ENCODE measurements at regions not wholly inside any gene's neighbourhood (a gene's known extent, or its start where the extent isn't known, plus 50 kb on each side); places are given as distances from the start of the nearest gene placed in this dataset.

DNA sequence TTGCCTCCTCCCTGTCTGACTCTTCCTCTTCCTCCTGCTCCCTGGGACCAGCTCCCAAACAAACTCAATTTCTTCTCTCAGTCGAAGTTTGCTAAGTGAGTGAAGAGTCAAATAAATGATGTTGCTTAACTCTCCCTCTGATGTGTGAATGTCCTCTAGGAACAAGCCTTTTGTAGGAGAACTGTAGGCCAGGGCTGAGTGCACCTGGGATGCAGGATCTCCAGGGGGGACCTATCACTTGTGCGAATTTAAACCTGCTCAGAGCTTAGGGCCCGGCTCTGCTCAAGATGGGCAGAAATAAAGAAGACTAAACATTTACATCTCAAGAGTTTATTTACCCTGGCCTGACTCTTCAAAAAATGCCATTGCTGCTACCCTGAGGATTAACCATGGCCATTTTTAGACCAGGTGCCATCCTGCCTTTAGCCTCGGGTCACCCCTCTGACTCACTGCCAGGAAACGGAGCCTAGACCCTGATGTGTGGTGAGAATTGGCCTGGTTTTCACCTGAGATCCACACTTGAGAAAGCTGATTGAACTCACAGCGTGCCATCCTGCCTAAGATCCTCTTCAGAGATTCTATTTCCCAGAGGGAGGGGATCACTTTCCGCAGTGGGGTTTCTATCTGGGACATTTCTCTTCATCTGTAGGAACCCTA is 63.6 kb upstream of the CD93 start (continued):
- TF ChIP-seq ZNF529 (tag by site-specific recombination; IDR thresholded peaks at IDR 0.05; ENCODE audit: insufficient replicate concordance), result no peak
- no peak for TF ChIP-seq ZNF391 (tag by site-specific recombination; IDR thresholded peaks at IDR 0.05; ENCODE audit: borderline replicate concordance, low read depth)
- TF ChIP-seq GLI4 (tag by site-specific recombination; IDR thresholded peaks at IDR 0.05), result no peak
- TF ChIP-seq SP2 (tag by site-specific recombination; IDR thresholded peaks at IDR 0.05), result no peak
- no peak for TF ChIP-seq ZNF221 (tag by site-specific recombination; IDR thresholded peaks at IDR 0.05; ENCODE audit: borderline replicate concordance)
- no peak for TF ChIP-seq KLF7 (tag by site-specific recombination; IDR thresholded peaks at IDR 0.05; ENCODE audit: borderline replicate concordance)
- no peak for TF ChIP-seq ZSCAN23 (tag by site-specific recombination; IDR thresholded peaks at IDR 0.05)
- TF ChIP-seq, protein P1, sequence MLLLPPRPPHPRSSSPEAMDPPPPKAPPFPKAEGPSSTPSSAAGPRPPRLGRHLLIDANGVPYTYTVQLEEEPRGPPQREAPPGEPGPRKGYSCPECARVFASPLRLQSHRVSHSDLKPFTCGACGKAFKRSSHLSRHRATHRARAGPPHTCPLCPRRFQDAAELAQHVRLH (tag by site-specific recombination; IDR thresholded peaks at IDR 0.05), result no peak

DNA sequence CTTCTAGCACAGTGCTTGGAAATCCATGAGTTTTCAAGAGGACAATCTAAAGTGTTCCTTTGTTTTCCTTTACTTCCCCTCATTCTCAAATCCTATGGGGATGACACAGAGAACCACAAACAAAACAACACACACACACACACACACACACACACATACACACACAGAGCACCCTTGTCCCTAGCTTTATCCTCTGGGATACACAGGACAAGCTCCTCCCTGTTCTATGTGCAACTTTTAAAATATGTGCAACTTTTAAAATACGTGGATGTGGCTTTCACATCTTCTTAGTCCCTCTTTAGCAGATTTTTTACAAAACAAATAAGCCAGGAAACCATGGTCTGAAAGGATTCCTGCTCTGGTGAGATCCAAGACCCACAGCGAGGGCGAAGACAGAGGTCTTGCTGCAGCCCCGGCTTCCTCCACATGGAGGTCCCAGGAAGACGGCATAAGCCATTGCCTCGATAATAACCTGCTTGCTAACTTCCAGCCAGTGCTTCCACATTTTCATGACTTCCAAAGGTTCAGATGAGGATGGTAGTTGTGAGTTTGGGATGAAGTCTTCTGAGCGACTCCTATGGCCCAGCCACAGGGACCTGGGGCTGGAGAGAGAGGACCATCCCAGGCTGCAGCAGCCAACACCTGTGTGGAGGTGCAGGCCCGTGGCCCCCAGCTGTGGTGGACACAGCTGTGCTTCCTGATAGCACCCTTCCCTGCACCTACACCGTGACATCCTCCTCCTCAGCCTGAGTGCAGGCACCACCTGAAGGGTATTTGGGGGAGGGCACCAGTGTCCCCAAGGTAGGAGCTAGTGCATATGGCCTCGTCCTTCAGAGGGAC is 62.8 kb upstream of the CD93 start:
- no peak overlapping the region for H3K4me3 ChIP-seq (ENCODE audit: low read depth, low read length)
- no peaks in the 10 kb centered on the region; the same call in 1 of the 2 replicates for H3K4me1 ChIP-seq (ENCODE audit: control insufficient read depth, insufficient read depth, low read length)
- no peaks in the 10 kb centered on the region for H3K36me3 ChIP-seq (ENCODE audit: control insufficient read depth in 2 of 2, insufficient read depth in 1 of 2, low read length in 2 of 2)
- POLR2A ChIA-PET, result no interaction called here
- CTCF ChIA-PET, result no interaction called here
- no peaks in the 10 kb centered on the region for H3K9me3 ChIP-seq (ENCODE audit: control insufficient read depth, insufficient read depth, low read depth, low read length)
- no peak for TF ChIP-seq ZNF37A (tag by site-specific recombination; IDR thresholded peaks at IDR 0.05)
- H3K27ac ChIP-seq (ENCODE audit: extremely low read depth, low read depth, low read length), result no peak overlapping the region

DNA sequence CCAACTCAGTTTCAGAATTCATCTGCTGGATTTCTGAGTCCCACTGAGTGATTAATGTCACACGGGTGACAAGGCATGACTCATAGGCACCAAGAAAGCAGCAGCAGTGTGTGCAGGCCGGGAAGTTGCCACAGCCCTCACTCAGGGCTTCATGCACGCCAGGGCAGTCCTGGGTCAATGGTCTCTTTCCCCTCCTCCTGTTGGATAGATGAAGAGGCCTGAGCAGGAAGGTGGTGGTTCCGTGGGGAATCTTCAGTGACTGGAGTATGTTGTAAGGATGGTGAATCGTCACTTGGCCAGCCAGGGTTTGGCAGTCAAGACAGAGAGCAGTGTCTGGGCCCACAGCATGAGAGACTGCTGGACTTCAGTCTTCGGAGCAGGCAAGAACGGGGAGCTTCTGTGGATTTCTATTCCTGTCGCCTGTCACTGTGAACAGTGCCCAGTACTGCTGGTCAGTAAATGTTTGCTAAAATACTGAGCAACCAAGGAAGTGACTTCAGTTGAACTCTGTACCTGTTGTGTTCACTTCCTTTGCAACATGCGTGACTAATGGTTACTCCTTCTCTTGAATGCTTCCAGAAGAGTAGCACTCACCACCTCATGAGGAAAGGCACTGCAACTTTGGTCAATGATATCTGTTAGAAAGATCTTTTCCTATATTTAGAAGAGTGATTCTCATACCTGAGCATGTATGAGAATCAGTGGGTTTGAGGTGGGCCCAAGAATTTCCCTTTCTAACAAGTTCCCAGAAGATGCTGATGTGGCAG is 62.0 kb upstream of the CD93 start:
- POLR2A ChIA-PET, result no interaction called here
- TF ChIP-seq ZSCAN16 (tag by site-specific recombination; IDR thresholded peaks at IDR 0.05), result no peak
- TF ChIP-seq MEIS1 (CRISPR knock-in tag; IDR thresholded peaks at IDR 0.05; ENCODE audit: borderline replicate concordance), result 0 out of 2 replicates have a peak, but pooled peaks have one; percentile 39
- no peak for TF ChIP-seq ZNF571 (tag by site-specific recombination; IDR thresholded peaks at IDR 0.05)
- TF ChIP-seq, protein P2, sequence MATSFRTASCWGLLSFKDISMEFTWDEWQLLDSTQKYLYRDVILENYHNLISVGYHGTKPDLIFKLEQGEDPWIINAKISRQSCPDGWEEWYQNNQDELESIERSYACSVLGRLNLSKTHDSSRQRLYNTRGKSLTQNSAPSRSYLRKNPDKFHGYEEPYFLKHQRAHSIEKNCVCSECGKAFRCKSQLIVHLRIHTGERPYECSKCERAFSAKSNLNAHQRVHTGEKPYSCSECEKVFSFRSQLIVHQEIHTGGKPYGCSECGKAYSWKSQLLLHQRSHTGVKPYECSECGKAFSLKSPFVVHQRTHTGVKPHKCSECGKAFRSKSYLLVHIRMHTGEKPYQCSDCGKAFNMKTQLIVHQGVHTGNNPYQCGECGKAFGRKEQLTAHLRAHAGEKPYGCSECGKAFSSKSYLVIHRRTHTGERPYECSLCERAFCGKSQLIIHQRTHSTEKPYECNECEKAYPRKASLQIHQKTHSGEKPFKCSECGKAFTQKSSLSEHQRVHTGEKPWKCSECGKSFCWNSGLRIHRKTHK (tag by site-specific recombination; IDR thresholded peaks at IDR 0.05), result no peak
- TF ChIP-seq ZIC2 (tag by site-specific recombination; IDR thresholded peaks at IDR 0.05), result 0 out of 2 replicates have a peak, but pooled peaks have one; percentile 40
- TF ChIP-seq SETDB1 (IDR thresholded peaks at IDR 0.05; ENCODE audit: insufficient read length, low read length), result peak; percentile 33
- TF ChIP-seq KLF9 (tag by site-specific recombination; IDR thresholded peaks at IDR 0.05; ENCODE audit: low read depth), result no peak
- TF ChIP-seq, protein P3, sequence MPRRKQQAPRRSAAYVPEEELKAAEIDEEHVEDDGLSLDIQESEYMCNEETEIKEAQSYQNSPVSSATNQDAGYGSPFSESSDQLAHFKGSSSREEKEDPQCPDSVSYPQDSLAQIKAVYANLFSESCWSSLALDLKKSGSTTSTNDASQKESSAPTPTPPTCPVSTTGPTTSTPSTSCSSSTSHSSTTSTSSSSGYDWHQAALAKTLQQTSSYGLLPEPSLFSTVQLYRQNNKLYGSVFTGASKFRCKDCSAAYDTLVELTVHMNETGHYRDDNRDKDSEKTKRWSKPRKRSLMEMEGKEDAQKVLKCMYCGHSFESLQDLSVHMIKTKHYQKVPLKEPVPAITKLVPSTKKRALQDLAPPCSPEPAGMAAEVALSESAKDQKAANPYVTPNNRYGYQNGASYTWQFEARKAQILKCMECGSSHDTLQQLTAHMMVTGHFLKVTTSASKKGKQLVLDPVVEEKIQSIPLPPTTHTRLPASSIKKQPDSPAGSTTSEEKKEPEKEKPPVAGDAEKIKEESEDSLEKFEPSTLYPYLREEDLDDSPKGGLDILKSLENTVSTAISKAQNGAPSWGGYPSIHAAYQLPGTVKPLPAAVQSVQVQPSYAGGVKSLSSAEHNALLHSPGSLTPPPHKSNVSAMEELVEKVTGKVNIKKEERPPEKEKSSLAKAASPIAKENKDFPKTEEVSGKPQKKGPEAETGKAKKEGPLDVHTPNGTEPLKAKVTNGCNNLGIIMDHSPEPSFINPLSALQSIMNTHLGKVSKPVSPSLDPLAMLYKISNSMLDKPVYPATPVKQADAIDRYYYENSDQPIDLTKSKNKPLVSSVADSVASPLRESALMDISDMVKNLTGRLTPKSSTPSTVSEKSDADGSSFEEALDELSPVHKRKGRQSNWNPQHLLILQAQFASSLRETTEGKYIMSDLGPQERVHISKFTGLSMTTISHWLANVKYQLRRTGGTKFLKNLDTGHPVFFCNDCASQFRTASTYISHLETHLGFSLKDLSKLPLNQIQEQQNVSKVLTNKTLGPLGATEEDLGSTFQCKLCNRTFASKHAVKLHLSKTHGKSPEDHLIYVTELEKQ (tag by site-specific recombination; IDR thresholded peaks at IDR 0.05; ENCODE audit: borderline replicate concordance), result 0 out of 2 replicates have a peak, but pooled peaks have one; percentile 20
- H3K36me3 ChIP-seq (ENCODE audit: control insufficient read depth in 2 of 2, insufficient read depth in 1 of 2, low read length in 2 of 2), result no peaks in the 10 kb centered on the region
- no peak overlapping the region for H3K27ac ChIP-seq (ENCODE audit: extremely low read depth, low read depth, low read length)
- no peaks in the 10 kb centered on the region; the same call in 1 of the 2 replicates for H3K4me1 ChIP-seq (ENCODE audit: control insufficient read depth, insufficient read depth, low read length)
- no peak overlapping the region for H3K4me3 ChIP-seq (ENCODE audit: low read depth, low read length)
- CTCF ChIA-PET, result no interaction called here
- no peaks in the 10 kb centered on the region for H3K9me3 ChIP-seq (ENCODE audit: control insufficient read depth, insufficient read depth, low read depth, low read length)
